ENCODE measurements at regions not wholly inside any gene's neighbourhood (a gene's known extent, or its start where the extent isn't known, plus 50 kb on each side); places are given as distances from the start of the nearest gene placed in this dataset.
"Not testable (repeated sequence)": the region's sequence is repeated elsewhere in the genome, so short reads cannot be mapped to it uniquely, and the experiment has no call there.

DNA sequence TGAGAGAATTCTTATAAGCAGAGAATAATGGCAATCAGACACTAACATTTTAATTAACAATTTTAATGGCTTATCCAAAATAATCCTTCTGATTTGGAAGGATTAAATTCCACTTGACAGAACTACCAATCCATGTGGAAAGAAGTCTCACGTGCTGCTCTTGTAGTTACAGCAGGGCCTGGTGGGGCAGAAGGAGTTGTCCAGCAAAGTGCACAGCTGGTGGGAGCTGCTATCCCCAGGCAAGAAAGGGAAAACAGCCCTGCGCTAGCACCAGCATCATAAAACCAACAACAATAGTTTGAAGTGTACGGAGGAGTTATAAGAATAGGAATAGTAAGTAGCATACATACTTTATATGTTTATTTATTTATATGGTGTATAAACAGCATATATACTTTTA is 127.4 kb upstream of the TRIM2 start:
- no peak for DNase-seq

DNA sequence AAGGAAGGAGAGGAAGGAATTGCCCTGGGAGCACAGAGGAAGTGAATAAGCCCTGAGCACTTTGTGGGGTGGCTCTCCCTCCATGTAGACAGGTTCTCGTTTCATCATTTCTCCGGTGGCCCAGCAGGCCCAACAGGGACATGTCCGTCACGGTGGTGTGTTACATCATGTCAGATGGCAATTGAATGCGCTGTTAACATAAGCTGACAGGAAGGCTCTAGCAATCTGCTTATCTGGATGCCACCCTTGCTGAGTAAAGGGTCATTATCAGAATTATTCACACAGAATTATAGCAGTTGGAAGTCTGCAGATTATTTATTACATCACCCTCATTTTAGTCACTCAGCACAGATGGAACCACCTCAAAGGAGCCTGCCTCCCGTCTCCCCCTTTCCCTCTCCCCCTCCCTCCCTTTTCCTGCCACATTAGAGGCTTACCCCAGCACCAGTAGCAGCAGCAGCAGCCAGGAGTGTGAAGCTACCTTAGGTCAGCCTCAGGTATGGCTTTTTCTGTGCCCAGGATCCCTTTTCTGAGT is 124.3 kb upstream of the TRIM2 start:
- no peak for DNase-seq

DNA sequence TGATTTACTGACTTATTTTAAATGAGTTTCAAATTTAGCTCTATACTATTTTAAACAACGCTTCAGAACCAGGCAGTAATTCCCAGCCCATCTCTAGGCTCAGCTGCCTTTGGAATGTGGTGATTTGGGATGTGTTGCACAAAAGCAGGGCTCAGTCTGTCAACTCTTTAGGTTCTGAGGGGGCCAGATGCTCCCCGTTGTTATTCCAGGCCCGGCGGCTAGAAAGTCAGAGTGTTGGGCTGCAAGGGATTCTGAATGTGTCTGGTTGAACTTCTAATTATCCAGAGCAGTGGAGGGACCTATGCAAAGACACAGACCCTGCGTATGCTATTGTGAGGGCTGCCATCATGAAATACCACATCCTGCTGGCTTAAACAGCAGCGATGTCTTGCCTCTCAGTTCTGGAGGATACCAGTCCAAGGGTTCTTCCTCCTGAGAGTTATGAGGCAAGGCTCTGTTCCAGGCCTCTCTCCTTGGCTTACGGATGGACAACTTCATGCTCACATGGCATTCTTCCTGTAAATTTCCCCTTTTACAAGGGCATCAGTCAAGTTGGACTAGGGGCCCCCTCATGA is 123.2 kb upstream of the TRIM2 start:
- no peak for DNase-seq

DNA sequence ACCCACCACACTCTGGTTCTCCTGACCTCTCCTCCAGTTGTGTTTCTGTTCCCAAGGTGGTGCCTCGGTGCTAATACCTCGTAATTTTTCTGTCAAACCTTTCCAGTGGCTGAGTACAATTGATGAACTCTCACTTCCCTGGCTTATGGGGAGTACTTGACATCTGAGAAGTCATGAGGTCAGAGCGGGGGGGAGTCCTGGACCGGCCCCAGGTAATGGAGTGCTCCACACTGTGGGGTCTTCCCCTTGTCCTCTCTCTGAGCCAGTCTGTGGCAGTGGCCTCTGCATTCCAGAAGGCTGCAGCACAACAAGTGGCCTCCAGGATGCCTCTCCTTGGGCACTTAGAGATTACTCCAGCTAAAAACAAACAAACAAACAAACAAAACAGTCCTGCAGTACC is 122.5 kb upstream of the TRIM2 start:
- no peak for DNase-seq

DNA sequence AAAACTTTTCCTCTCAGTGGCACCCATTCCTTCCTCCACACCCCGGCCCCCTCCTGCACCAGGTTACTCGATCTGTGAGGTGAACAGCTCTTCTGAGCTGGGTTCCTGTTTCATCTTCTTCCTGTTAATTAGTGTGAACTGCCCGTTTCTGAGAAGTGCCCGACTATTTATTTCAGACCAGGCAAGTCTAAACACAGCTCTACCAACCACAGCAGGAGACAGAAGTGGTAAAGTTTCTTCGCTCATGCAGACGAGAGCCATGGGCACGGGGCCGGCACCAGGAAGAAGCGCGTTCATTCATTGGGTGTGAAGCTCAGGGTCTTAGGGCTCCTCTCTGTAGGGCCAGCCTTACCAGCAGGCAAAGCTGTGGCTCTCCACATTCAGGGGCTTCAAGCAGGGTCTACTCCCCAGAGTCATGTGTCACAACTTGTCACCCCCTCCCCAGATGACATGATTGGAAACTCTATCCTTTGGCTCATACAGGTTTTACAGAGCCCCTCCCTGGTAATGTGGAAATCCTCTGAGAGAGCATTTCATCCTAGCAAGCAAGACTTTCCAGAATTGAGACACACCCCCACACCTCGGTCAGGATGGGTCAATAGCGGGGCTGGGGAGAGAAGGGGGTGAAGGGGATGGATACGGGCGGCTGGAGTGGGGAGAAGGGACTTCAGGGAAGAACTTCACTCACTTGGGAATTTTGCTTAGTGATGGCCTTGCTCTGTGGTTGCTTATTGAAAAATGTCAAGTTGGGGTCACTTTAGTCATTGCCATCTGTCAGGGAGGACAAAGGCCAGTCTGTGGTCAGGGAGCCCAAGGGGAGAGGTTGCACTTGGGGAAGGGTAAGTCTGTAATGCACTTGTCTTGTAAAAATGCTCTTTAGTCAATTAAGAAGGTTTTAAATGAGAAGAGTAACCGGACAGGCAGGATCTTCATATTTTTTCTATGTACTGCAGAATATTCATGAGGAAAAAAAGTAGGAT is 121.6 kb upstream of the TRIM2 start:
- DNase-seq = no peak

DNA sequence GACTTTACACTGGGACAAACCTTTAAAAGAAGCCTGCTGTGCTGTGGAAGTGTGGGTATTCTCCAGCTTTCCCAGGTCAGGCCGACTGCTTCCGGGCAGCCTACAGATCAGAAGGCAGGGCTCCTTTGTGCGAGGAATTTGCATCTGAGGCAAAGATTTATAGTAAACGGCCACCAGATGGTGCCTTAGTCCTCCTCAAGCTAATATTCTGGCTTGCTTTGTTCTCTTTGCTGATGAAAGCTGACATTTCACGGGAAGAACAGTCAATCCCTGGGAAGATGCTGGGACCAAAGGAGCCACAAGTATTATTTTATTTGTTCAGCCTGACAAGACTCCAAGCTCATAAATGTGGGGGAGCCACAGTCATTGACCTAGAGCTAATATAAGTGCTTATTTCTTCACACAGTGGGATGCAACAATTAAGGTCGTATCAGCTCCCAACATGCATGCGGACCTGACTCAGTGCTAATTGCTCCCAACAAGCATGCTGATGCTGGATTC is 120.7 kb upstream of the TRIM2 start:
- peak; percentile 71 for DNase-seq

DNA sequence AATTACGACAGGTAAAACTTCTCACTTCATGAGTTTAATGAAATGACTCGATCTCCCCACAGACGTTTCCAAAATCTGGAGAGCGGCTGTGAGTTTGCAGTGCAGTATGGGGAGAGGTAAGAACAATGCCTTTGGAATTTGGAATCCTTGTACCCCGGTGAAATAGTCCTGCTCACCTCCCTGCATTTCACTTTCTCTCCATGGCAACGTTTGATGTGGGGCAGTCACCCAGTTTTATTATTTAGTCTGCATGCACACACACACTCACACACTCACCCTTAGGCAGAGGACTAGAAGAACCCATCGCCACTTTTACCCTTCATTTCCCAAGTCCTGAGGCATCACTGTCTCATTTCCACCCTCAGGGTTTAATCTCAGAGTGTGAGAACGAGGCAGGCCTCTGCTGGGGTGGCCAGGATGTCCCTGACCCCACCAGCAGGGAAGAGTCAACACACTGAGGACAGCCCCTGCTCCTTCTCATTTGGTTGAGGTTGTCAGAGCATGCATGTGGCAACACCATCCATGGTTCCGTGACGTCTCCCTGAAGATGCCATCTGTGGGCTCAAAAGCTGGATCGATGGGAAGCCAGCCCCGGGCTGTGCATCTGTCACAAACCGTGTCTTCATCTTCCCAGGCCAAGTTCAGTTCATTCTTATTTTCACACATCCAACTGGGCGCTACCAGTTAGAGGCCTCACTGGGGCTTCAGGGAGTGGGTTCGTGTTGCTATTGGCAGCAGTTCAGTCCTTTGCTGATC is 119.8 kb upstream of the TRIM2 start:
- no peak for DNase-seq

DNA sequence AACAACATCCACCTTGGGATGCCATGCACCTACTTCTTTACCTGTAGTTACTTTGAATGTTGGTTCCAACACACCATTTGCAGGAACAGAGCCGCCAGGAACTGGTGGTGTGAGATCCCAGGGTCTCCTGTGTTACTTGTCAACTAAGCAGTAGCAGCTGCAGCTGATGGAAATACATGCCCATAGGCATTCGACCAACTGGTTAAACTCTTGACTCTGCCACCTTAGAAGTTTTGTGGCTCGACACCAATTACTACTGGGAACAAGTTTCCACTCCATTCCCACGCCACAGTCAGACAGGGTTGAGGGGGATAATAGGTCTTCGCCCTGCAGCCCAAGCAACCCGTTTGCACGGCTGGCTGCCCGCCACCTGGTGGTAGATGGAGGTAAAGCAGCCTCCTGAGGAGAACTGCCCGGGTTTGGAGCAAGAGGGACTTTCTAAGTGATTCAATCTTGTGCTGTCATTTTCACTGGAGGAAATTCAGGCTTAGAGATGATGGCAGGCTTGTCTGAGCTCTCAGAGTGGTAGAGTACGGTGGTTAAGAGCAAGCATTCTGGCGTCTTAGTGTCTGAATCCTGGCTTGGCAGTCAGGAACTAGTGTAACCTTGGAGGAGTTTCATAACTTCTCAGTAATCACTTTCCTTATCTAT is 119.1 kb upstream of the TRIM2 start:
- peak; percentile 5 for DNase-seq

DNA sequence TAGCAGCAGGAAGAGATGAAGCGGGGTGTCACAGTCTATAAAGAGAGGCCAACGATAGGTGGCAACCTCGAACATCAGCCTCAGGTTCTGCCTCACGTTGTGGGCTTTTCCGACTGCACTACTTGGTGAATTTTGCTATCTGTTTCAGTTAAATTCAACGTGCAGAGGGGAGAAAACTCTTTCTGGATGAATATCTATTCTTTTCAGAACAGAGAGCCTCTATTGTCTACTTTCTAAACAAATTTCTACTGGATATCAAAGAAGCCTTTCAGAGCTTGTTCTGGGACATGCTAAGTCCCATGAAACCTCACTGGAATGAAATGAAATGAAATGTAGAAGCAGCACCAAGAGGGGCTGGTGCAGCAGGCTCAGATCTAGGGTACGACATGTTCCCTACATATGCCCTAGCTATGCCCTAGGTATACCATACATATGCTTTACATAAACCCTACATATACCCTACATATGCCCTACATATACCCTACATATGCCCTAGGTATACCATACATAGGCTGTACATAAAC is 116.5 kb upstream of the TRIM2 start:
- DNase-seq = no peak

DNA sequence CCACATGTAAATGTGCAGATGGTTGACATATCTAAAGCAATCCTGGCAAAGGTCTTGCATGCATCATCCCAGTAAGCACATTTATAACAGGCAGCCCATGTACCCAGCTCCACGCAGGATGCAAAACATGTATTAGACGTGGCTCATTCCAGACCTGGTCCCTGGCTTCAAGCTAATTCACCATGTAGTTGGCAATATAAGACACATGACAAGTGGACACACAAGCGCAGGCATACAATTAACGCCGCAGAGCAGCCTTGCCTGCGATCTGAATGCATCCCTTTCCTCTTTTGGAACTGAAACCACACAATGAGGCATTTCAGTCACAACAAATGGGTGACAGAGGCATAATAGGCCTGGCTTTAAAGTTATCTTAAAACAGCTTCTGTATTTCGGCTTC is 114.5 kb upstream of the TRIM2 start:
- DNase-seq = no peak

DNA sequence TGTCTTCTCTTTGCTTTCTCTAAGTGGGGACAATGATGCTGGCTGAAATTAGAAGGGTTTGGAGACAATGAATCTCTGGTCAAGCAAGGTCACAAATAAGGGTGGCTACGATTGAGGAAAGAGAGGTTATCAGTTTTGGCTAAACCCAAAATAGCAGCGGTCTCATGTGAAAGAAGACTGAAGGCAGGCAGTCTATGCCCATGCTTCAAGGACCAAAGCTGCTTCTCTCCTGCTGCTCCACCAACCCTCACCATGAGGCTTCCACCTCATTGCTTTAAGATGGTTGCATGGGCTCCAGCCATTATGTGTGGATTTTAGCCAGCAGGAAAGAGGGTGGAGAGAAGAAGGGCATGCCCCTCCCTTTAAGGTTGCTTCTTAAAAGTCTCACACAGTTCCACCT is 114.1 kb upstream of the TRIM2 start:
- DNase-seq = no peak

DNA sequence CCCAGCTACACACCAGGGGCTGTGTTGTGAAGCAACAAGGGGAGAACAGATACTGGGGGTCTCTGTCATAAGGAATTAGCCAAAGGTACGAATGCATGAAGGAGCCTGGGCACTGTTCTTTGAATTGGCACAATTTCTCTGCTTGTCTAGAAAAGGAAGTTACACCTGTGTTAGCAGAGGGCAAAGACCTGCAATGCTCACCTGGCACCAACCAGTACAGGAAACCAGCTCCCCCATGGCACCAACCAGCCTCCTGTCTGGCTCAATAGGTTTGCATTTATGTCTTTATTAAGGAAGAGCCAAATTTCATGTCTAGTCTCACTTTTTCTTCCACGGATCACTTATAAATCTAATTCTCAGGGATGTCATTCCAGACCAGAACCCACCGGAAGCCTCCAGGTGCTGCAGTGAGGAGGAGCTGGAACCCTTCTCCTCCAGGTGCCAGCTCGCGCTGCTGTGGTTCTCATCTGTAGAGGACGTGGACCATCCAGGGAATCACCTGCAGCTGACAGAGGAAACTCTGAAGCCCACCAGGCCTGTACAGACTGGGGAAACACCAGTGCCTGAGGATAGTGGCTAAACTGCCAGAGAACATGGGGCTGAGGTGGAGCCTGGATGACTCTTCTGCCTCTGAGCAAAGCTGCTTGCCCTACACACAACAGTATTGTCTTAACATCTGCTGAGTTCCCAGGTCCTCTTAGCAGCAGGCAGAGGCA is 113.4 kb upstream of the TRIM2 start:
- no peak for DNase-seq

DNA sequence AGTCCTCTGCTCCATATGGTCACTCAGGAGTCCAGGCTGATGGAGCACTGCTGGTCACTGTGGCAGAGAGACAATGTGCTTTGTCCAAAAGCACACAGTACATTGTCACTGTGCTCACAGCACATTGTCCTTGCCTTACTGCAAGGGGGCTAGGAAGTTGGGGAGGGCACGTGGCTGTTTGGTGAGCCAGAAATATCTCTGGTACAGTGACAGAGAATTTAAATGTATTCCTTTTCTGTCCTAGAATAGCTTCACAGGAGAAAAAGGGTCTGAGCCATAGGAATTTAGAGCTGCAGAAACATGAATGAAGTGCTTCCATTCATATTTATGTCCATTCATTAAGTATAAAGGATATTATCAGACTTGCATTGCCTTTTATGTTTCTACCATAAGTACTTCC is 110.8 kb upstream of the TRIM2 start:
- DNase-seq = no peak

DNA sequence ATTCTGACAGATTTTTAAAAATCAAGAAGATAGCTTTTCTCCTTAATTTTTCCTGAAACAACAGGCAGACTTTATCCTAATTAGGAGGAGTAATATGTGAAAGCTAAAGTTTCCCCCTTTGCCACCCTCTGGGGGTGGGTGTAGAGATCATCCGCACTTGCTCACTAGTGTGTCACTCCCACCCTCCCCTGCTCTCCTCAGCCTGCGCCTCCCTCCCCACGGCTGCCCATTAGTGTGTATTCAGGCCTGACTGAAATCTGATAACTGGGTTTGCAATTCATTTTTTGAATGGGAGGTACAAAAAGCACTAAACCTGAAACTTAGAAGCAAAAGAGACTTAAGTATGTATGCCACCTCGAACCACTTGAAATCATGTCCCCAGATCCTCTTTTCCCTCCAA is 110.4 kb upstream of the TRIM2 start:
- DNase-seq = no peak

DNA sequence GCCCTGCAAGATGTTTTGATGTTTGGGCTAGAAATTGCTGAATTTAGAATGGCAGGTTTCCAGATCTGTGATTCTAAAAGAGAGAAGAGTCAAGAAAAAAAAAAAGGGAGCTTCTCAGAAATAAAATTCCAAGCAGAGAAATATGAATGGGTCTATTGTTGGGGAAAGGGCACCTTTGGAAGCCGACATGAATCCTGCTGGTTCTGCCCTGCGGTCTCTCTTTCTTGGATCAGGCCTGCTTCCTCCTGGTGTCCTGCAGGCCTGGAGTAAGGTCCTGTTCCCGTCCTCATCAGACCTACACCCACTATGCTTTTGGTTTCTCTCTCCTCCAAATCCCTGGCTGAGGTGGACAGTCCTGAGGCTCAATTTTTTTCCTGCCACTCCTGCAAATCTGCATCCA is 109.8 kb upstream of the TRIM2 start:
- no peak for DNase-seq

DNA sequence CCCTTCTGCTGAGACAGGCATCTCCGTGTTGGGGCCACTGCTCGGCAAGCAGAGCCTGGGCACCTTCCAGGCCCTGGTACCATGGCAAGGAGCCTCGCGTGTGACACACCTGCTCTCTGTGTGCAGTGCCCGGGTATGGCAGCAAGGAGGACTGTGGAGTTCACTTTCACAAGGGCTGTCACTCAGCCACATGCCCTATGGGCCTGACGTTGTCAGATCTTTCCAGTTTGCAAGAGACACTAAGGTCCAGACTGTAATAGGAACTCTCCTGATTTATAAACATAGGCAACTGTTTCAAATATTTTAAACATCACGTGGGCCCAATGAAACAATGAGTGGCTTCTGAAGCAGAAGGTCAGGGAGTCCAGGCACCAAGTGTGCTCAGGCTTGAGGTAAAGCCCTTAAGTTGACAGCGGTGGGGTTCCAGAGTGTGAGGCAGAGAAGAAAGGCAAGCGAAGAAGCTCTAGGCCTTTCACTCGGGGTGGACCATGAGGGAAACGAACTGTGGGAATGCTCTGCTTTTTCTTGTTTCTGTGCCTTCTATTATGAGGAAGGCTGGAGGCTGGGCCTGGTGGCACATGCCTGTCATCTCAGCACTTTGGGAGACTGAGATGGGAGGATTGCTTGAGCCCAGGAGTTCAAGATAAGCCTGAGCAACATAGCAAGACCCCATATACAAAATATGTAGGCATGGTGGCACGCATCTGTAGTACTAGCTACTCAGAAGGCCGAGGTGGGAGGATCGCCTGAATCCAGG is 108.6 kb upstream of the TRIM2 start:
- DNase-seq = no peak

DNA sequence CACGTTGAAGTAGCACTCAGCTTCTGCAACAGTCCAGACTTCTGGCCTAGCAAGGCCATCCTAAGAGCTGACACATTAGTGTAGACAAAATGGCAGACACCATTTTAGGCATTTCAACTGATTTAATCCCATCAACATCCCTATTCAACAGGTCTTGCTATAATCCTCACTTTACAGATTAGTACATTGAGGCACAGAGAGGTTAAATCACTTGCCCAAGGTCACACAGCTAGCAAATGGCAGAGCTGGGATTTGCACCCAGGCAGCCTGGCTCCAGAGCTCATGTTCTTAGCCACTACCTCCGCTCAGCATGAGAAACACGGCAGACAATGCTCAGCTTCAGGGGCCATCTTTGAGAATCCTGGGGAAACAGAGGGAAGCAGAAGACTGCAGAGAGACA is 107.9 kb upstream of the TRIM2 start:
- DNase-seq = no peak

DNA sequence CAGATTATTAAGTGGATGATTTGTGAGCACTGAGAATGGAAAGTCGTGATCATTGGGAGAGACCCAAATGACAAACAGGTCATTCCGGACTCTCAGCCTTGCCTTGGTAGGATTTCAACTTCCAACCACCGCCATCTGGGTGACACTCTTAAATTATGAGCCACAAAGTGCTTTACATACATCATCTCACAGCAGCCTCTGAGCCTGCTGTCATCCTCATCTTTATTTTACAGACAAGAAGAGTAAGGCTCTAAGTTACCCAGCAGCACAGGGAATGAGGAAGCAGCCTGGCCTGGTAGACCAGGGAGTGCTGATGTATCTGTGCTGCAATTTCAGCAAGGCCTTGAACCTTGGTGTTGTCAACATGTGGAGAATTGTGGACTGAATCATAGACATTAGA is 105.8 kb upstream of the TRIM2 start:
- no peak for DNase-seq

DNA sequence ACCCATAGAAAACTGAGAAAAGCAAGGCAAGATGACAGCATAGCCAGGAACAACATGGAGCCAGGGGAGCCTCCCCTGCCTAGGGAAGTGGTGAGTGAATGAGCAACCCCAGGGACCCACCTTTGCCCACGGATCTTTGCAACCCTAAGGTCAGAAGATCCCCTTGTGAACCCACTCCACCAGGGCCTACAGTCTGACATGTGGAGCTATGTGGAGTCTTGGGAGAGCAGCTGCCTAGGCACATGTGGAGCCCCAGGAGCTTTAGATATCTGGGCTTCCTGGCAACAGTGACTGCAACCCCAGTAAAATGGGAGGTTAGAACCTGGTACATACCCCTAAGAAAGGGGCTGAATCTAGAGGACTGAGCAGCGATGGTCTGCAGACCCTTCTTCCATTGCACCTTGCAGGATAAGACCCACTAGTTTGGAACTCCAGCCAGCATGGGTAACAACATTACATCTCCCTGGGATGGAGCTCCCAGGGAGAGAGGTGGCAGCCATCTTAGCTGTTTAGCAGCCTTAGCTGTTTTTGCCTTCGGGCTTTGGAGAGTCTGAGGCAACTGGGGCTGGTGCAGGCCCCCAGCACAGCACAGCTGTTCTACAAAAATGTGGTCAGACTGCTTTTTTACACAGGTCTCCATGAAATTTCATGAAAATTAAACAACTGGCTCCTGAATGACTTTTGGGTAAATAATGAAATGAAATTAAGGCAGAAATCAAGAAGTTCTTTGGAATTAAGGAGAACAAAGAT is 104.7 kb upstream of the TRIM2 start:
- DNase-seq = no peak

DNA sequence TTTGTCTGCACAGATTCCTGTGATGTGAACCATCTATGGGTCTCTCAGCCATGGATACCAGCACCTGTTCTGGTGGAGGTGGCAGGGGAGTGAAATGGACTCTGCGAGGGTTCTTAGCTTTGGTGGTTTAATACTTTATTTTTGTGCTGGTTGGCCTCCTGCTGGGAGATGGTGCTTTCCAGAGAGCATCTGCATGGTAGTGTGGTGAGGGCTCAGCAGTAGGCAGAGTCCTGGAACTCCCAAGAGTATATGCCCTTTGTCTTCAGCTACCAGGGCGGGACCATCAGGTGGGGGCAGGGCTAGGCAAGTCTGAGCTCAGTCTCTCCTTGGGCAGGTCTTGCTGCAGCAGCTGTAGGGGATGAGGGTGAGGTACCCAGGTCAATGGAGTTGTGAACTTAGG is 97.5 kb upstream of the TRIM2 start:
- DNase-seq = not testable (repeated sequence)

All from NCI-H2029 (cell line).